HL-60 (cell line): ENCODE measurements at regions not wholly inside any gene's neighbourhood (a gene's known extent, or its start where the extent isn't known, plus 50 kb on each side); places are given as distances from the start of the nearest gene placed in this dataset.

Experiments used
- POLR2AphosphoS5 ChIP-seq: IDR thresholded peaks from 2 replicates; pipeline ENCODE4 v1.6.1; 2012; ENCODE audit warnings: low read depth
- TF ChIP-seq, protein P1 (sequence below): IDR thresholded peaks from one replicate; pipeline ENCODE4 v1.5.1; 2011; ENCODE audit warnings: low read length, control low read depth, inconsistent platforms; ENCODE audit not compliant: insufficient read depth
- TF ChIP-seq, protein P2 (sequence below): IDR thresholded peaks from 2 replicates; pipeline ENCODE4 v1.6.1; 2012; ENCODE audit warnings: low read depth; ENCODE audit not compliant: insufficient replicate concordance

DNA sequence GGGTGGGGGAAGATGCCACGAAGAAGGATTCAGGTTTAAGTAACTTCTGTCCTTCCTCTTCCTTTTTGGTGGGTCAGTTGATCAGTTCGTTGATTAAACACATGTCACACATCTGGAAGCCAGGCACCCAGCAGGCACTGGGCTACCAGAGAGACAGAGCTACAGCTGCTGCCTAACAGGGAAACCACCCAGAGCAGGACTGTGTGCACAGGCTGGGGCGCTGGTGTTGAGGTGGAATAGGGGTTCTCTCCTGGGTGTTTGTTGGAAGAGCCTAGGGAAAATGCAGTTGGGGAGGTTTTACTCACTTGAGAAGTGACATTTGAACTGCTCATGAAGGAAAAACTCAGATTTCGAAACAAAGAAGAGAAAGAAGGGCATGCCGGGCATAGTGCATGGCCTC lies 152.4 kb downstream of the IRX5 start:
- TF ChIP-seq, protein P1, sequence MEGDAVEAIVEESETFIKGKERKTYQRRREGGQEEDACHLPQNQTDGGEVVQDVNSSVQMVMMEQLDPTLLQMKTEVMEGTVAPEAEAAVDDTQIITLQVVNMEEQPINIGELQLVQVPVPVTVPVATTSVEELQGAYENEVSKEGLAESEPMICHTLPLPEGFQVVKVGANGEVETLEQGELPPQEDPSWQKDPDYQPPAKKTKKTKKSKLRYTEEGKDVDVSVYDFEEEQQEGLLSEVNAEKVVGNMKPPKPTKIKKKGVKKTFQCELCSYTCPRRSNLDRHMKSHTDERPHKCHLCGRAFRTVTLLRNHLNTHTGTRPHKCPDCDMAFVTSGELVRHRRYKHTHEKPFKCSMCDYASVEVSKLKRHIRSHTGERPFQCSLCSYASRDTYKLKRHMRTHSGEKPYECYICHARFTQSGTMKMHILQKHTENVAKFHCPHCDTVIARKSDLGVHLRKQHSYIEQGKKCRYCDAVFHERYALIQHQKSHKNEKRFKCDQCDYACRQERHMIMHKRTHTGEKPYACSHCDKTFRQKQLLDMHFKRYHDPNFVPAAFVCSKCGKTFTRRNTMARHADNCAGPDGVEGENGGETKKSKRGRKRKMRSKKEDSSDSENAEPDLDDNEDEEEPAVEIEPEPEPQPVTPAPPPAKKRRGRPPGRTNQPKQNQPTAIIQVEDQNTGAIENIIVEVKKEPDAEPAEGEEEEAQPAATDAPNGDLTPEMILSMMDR: no peak
- TF ChIP-seq POLR2AphosphoS5: no peak
- TF ChIP-seq, protein P2, sequence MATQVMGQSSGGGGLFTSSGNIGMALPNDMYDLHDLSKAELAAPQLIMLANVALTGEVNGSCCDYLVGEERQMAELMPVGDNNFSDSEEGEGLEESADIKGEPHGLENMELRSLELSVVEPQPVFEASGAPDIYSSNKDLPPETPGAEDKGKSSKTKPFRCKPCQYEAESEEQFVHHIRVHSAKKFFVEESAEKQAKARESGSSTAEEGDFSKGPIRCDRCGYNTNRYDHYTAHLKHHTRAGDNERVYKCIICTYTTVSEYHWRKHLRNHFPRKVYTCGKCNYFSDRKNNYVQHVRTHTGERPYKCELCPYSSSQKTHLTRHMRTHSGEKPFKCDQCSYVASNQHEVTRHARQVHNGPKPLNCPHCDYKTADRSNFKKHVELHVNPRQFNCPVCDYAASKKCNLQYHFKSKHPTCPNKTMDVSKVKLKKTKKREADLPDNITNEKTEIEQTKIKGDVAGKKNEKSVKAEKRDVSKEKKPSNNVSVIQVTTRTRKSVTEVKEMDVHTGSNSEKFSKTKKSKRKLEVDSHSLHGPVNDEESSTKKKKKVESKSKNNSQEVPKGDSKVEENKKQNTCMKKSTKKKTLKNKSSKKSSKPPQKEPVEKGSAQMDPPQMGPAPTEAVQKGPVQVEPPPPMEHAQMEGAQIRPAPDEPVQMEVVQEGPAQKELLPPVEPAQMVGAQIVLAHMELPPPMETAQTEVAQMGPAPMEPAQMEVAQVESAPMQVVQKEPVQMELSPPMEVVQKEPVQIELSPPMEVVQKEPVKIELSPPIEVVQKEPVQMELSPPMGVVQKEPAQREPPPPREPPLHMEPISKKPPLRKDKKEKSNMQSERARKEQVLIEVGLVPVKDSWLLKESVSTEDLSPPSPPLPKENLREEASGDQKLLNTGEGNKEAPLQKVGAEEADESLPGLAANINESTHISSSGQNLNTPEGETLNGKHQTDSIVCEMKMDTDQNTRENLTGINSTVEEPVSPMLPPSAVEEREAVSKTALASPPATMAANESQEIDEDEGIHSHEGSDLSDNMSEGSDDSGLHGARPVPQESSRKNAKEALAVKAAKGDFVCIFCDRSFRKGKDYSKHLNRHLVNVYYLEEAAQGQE: no peak
